HG02642 (cell line): ENCODE measurements at regions not wholly inside any gene's neighbourhood (a gene's known extent, or its start where the extent isn't known, plus 50 kb on each side); places are given as distances from the start of the nearest gene placed in this dataset.

Experiments
- ATAC-seq: cut with Tn5 transposase; IDR thresholded peaks from one replicate; pipeline ENCODE4 v1.9.1; 2021; ENCODE audit warnings: mild to moderate bottlenecking; ENCODE audit not compliant: unreplicated experiment, poor library complexity

- ATAC-seq = no peak
Measured at GRCh38 chr20:11849270-11849915, 68.3 kb upstream of the BTBD3 start.

DNA sequence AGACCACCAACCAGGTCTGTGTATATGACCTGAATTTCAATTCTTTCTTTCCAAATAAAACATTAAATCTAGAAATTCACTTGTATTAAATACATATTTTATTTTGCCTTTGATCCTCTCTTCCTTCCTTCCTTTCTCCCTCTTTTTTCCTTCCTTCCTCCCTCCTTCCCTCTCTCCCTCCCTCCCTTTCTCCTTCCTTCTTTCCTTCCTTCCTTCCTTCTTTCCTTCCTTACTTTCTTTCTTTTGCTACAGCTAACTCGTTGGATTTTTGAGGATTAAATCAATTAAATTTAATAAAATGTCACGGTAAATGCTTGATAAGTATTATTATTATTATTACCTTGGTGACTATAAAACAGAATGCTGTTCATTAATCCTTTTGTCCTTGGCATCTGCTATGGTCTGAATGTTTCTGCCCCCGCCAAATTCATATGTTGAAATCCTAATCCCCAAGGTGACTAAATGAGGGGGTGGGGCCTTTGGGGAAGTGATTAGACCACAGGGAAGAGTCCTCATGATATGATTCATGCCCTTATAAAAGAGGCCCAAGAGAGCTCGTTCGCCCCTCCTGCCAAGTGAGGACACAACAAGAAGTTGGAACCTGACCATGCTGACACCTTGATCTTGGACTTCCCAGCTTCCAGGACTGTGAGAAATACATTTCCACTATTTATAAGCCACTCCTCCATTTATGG lies 67.6 kb upstream of the BTBD3 start:
- no peak for ATAC-seq

DNA sequence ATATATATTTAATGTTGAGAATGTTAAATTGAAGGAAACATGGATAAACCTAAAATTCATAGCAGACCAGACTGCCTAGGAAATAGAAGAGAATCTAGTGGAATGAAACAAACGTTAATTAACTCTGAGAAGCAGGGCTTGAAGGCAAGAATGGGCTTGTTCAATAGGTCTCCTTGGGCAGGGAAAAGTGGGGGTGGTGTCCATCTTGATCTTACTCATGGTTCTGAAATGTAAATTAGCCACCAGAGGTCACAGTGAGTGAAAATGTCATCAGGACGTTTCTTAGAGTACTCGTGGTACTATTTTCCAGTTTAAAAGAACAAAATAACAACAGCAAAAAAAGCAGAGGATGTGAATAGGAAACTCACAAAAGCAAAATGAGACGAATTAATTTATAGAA lies 66.8 kb upstream of the BTBD3 start:
- no peak for ATAC-seq

GRCh38 chr20:11851646-11852045 lies 66.0 kb upstream of the BTBD3 start:
- ATAC-seq = no peak

- ATAC-seq = no peak
Measured at GRCh38 chr20:11852189-11852588, 65.5 kb upstream of the BTBD3 start.

DNA sequence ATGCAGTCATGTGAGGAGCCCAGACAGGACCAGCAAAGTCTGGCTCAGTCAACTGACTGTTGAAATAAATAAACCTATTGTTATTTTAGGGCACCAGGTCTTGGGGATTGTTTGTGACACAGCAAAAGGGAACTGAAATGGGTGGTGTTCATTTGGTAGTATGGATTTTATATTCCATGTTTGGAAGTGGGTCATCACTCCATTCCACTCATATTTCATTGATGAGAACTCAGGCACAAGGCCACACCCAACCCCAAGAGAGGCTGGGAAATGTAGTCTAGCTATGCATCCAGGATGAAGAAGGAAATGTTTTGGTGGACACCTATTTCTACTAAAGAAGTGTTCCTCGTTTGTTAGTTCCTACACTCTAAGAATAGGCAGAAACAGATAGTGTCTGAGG lies 64.9 kb upstream of the BTBD3 start:
- no peak for ATAC-seq

DNA sequence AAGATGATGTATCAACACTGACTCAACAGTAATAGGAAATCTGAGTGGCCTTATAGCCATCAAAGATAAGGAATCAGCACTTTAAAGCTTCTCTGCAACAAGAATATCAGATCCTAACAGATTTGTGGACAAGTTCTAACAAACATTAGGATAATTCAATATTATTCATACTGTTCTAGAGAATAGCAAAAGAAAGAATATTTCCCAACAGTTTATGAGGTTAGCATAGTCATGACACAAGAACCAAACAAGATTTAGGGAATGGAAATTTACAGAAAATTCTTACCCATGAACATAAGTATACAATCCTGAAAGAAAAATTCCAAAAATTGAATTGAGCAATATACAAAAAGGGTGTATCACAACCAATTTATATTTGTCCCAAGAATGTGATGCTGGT lies 64.3 kb upstream of the BTBD3 start:
- ATAC-seq = no peak

DNA sequence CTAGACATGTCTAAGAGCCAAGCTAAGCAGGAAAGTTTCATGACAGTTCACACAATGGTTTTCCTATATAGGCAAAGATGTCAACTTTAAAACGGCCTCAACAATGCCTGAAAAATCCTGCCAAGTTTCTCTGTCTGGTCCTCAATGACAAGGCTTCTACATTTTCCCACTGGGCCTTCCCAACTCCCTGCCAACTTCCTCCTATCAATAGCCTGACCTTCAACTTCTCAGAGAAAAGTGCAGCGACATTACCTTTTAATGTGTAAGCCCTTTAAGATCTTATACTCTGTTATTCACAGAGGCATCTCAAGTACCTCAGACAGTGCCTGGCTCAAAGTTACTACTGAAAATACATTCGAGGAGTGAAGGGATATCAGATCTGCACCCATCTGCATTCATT lies 56.2 kb upstream of the BTBD3 start:
- no peak for ATAC-seq

DNA sequence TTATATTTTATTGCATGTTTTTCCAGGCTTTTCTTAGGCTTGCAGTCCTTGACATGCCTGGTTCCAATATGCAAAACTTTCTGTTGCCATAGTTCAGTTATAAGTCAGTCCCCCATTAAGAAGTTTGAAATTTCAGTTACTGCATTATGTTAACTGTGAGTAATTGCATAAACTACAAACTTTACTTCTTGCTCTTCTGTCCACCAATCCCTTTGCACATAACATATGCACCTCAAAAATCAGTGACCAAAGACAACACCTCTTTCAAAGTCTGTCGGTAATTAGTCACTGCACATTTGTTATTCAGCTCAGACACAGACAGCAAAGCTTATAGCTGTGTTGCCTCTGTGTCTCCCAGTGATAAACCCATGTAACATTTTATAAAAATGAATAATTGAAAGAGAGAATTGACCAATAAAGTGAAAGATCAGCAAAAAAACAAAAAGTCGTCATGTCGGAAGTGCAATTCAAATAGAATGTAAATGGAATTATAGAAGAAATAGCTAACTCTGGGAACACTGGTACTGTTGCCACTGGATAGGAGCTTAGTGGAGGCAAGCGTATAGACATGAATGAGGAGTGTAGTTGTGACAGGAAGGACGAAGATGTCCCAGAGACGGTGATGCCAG lies 50.3 kb upstream of the BTBD3 start:
- ATAC-seq = no peak
